Naive thymus-derived CD8-positive, alpha-beta T cell (primary cell): ENCODE measurements at regions not wholly inside any gene's neighbourhood (a gene's known extent, or its start where the extent isn't known, plus 50 kb on each side); places are given as distances from the start of the nearest gene placed in this dataset.
"Not testable (repeated sequence)": the region's sequence is repeated elsewhere in the genome, so short reads cannot be mapped to it uniquely, and the experiment has no call there.

Experiments used
- ATAC-seq, 2 donors: fragments of 150-1000 bp; cut with Tn5 transposase in 1 of 2; sonication (Bioruptor Pico), chemical (Tn5 transposase) in 1 of 2; 1 replicate in 1 of 2; 2 replicates in 1 of 2; pipeline ENCODE4 v1.10.0; 2021; ENCODE audit warnings: mild to moderate bottlenecking in 2 of 2, moderate library complexity in 2 of 2
- POLR2A ChIA-PET: fragments of 350-600 bp; sonication (Branson Sonifier 250); formaldehyde crosslinking; loops from one replicate; lab custom pipeline; 2021; ENCODE audit warnings: antibody characterized with exemption; lab: Charles Lee
- DNase-seq, 10 donors: peaks; one replicate each; pipeline versions ENCODE4 v3.0.0 to v3.0.0-alpha.2; 2020 to 2022
- H3K27ac Mint-ChIP-seq, 10 donors: one replicate each; pipeline ENCODE4 v1.8.0; 2020 to 2022; ENCODE audit warnings: mild to moderate bottlenecking in 10 of 10, mixed read lengths in 10 of 10, moderate library complexity in 4 of 10, inconsistent platforms in 1 of 10
- H3K27me3 Mint-ChIP-seq, 5 donors: one replicate each; pipeline ENCODE4 v1.8.0; 2021 to 2022; ENCODE audit warnings: mixed read lengths in 5 of 5
- H3K36me3 Mint-ChIP-seq, 3 donors: one replicate each; pipeline ENCODE4 v1.8.0; 2020 to 2022; ENCODE audit warnings: mixed read lengths in 3 of 3, mild to moderate bottlenecking in 2 of 3, inconsistent platforms in 1 of 3
- H3K4me1 Mint-ChIP-seq, 4 donors: one replicate each; pipeline ENCODE4 v1.8.0; 2021 to 2022; ENCODE audit warnings: mixed read lengths in 4 of 4
- H3K4me3 Mint-ChIP-seq, 10 donors: one replicate each; pipeline ENCODE4 v1.8.0; 2020 to 2022; ENCODE audit warnings: mild to moderate bottlenecking in 10 of 10, mixed read lengths in 10 of 10, moderate library complexity in 6 of 10, inconsistent platforms in 1 of 10
- H3K9me3 Mint-ChIP-seq, 9 donors: one replicate each; pipeline ENCODE4 v1.8.0; 2020 to 2022; ENCODE audit warnings: mixed read lengths in 9 of 9, mild to moderate bottlenecking in 3 of 9, inconsistent platforms in 1 of 9, moderate library complexity in 1 of 9

DNA sequence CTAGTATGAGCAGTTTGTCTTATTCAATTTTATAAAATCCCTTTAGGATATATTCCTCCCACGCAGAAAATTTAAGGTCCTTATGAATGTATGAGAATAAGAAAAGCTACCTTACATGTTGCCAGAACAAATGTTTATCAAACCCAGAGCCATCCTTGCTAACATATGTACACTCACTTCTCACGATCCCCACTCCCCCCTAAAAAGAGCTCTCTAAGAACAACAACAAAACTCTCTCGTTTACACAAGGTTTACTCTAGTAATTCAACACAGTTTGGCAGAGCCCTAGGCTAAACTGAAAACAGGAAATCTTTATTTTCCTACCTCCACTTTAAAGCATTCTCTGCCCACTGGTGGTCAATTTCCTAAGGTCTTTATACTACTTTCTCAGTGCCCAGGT lies 504.9 kb downstream of the ZEB2 start:
- ATAC-seq (no peak), DNase-seq (no peak)
- POLR2A ChIA-PET, result no interaction called here
- peaks cover 0 to 2% (median 0%) of the 10 kb centered on the region in 4 donors for H3K4me1 Mint-ChIP-seq
- no peak overlapping the region for H3K4me3 Mint-ChIP-seq
- peaks cover 0 to 2% (median 0%) of the 10 kb centered on the region in 3 donors for H3K36me3 Mint-ChIP-seq
- no peaks in the 10 kb centered on the region for H3K27me3 Mint-ChIP-seq
- no peak overlapping the region for H3K27ac Mint-ChIP-seq
- no peaks in the 10 kb centered on the region for H3K9me3 Mint-ChIP-seq

DNA sequence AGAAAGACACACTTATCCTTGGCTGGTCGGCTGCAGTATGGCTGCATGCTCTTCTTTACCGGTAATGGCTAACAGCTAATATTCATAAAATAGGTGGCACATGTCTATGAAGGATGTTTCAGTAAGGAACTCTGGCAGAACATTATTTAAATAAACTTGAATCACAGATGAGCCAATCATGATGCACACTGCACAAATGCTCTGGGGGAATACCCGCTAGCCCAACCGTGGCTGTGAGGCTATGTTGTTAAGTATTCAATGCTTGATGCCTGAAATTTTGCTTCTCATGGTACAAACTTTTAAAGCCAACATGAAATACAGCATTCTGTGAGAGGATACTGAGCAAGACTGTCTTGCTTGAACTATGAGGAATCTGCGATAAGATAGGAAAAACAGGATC lies 505.8 kb downstream of the ZEB2 start:
- no peak for ATAC-seq
- no peaks in the 10 kb centered on the region for H3K36me3 Mint-ChIP-seq
- H3K9me3 Mint-ChIP-seq, result no peaks in the 10 kb centered on the region
- no peak overlapping the region for H3K27ac Mint-ChIP-seq
- no peaks in the 10 kb centered on the region for H3K27me3 Mint-ChIP-seq
- POLR2A ChIA-PET, result no interaction called here
- no peak for DNase-seq
- no peak overlapping the region for H3K4me3 Mint-ChIP-seq
- H3K4me1 Mint-ChIP-seq, result peaks cover 0 to 2% (median 0%) of the 10 kb centered on the region in 4 donors

DNA sequence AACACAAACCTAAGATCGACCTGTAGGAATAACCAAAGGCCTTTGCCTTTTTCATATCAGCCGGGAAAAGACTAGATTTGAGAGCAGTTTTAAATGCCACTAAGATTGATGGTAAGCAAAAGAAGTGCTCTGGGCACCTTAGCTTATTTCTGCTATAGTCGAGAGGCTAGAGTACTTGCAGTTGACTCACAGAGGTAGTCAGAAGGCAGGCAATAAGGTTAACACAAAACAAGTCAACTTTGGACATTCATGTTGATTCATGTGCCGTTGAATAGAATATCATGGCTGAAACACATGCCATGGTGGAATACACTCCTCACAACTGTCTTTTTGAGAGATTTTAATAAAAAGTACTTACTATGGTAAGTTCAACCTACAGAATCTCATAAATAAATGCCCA lies 507.6 kb downstream of the ZEB2 start:
- Mint-ChIP-seq H3K4me1 (peaks cover 0 to 6% (median 0%) of the 10 kb centered on the region in 4 donors), H3K4me3 (no peak overlapping the region), H3K9me3 (no peaks in the 10 kb centered on the region), H3K27ac (no peak overlapping the region), H3K27me3 (no peaks in the 10 kb centered on the region), H3K36me3 (peaks cover 0 to 6% (median 2%) of the 10 kb centered on the region in 3 donors)
- ATAC-seq (no peak), DNase-seq (no peak)
- POLR2A ChIA-PET, result no interaction called here

DNA sequence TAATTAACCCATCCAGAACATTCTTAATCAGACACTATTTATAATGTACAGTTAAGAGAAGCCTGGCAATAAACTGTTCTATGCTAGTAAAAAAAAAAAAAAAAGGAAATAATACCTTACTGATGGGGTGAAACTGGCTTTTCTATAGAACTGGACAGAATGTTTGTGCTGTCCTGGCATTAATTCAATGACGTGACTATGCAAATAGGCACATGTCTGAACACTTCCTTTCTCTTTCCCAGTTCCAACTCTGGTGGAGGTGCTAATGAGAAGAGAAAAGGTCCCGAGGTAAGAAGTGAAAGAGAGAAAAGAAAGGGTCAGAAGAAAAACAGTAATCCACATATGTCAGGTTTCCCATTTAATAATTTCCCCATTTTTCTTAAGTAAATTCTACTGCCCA lies 508.4 kb downstream of the ZEB2 start:
- DNase-seq, result no peak
- POLR2A ChIA-PET, result no interaction called here
- Mint-ChIP-seq H3K27me3 (no peaks in the 10 kb centered on the region), H3K36me3 (peaks cover 0 to 14% (median 8%) of the 10 kb centered on the region in 3 donors), H3K27ac (no peak overlapping the region), H3K4me3 (no peak overlapping the region), H3K4me1 (peaks cover 0 to 6% (median 0%) of the 10 kb centered on the region in 4 donors), H3K9me3 (no peaks in the 10 kb centered on the region)
- ATAC-seq, result no peak

DNA sequence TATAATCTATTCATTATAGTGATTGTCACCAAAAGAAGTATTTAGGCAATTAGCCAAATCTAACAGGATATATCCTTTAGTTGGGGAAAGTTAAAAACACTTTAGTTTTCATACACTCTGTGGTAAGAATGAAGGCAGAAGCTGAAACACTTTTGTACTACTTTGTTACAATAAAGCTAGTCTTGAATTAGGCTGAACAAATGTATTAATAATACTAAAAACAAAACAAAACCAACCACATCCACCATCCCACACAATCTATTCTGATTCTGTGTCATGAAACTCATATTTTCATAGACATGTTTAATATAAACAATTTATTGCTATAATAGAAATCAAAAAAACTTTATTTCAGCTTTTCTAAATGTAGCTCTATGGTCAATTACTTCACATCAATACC lies 508.8 kb downstream of the ZEB2 start:
- Mint-ChIP-seq H3K4me3 (no peak overlapping the region), H3K36me3 (peaks cover 0 to 18% (median 12%) of the 10 kb centered on the region in 3 donors), H3K27ac (no peak overlapping the region), H3K4me1 (peaks cover 0 to 6% (median 0%) of the 10 kb centered on the region in 4 donors), H3K9me3 (no peaks in the 10 kb centered on the region), H3K27me3 (no peaks in the 10 kb centered on the region)
- no peak for DNase-seq
- POLR2A ChIA-PET, result no interaction called here
- ATAC-seq, result no peak

DNA sequence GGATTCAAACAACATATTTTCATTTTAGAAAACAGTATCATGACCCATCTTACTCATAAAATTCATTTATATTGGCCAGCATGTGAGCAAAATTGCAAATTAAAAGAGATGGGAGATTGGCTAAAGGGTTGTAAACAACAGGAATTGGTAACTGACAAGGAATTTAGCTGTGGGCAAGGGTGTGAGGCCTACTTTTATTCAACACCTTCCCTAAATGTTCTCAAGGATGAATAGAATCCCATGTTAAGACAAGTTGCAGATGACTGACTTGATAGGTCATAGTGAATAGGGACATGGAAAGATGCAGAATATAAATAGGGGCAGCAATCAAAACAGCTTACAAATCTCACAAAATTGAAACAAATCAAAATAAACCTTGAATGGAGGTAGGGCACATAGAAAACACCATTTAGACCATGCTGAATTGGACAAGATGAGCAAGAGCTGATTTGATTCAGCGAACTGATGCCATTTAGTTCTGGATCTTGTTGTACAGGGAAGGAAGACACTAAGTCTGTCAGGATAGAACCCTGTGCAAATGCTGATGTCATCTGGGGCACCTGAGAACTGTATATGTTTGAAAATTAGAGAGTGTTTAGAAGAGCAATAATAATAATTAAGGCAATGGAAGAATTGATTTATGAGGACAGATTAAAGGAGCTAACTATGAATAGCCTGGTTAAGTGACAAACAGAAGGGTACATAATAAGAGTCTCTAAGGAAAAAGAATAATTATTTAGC lies 509.7 kb downstream of the ZEB2 start:
- H3K27ac Mint-ChIP-seq, result no peak overlapping the region
- H3K27me3 Mint-ChIP-seq, result no peaks in the 10 kb centered on the region
- no peaks in the 10 kb centered on the region for H3K9me3 Mint-ChIP-seq
- H3K4me1 Mint-ChIP-seq, result peaks cover 0 to 6% (median 0%) of the 10 kb centered on the region in 4 donors
- ATAC-seq (no peak), DNase-seq (no peak)
- H3K4me3 Mint-ChIP-seq, result no peak overlapping the region
- POLR2A ChIA-PET, result no interaction called here
- peaks cover 0 to 23% (median 16%) of the 10 kb centered on the region in 3 donors for H3K36me3 Mint-ChIP-seq

DNA sequence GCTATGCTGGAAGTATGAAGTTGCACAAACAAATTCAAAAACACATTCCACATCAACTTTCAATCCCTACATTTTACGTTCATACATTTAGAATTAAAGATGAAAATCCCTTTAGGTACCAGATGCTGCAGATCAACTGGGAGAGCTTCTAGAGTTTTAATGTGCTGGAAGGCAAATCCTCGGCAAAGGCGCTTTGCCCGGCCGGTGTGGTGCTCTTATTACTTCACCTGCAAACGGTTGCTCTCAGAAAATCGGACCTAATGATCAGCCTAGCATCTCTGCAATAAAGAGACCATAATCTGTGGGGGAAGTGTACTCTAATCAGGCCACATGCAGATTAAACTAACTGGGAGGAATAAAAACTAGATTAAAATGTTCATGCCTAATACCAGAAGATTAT lies 513.8 kb downstream of the ZEB2 start:
- Mint-ChIP-seq H3K9me3 (no peaks in the 10 kb centered on the region), H3K27me3 (no peaks in the 10 kb centered on the region), H3K4me1 (peaks cover 0 to 4% (median 0%) of the 10 kb centered on the region in 4 donors), H3K4me3 (no peak overlapping the region), H3K27ac (no peak overlapping the region), H3K36me3 (peaks cover 0 to 25% (median 16%) of the 10 kb centered on the region in 3 donors)
- POLR2A ChIA-PET, result no interaction called here
- ATAC-seq (no peak), DNase-seq (no peak)

- Mint-ChIP-seq H3K27me3 (no peaks in the 10 kb centered on the region), H3K9me3 (no peaks in the 10 kb centered on the region), H3K4me1 (peaks cover 0 to 4% (median 0%) of the 10 kb centered on the region in 4 donors), H3K27ac (no peak overlapping the region), H3K4me3 (no peak overlapping the region), H3K36me3 (peaks cover 0 to 27% (median 16%) of the 10 kb centered on the region in 3 donors)
- ATAC-seq (no peak), DNase-seq (no peak)
- POLR2A ChIA-PET, result no interaction called here
These were observed 515.2 kb downstream of the ZEB2 start for GRCh38 chr2:144004742-144005141.

- Mint-ChIP-seq H3K27me3 (no peaks in the 10 kb centered on the region), H3K9me3 (no peaks in the 10 kb centered on the region), H3K4me3 (no peak overlapping the region), H3K27ac (no peak overlapping the region), H3K4me1 (peaks cover 0 to 3% (median 0%) of the 10 kb centered on the region in 4 donors), H3K36me3 (peaks cover 0 to 26% (median 16%) of the 10 kb centered on the region in 3 donors)
- POLR2A ChIA-PET, result no interaction called here
- DNase-seq, result no peak
- no peak for ATAC-seq
These were observed 516.4 kb downstream of the ZEB2 start for GRCh38 chr2:144003460-144004075.

DNA sequence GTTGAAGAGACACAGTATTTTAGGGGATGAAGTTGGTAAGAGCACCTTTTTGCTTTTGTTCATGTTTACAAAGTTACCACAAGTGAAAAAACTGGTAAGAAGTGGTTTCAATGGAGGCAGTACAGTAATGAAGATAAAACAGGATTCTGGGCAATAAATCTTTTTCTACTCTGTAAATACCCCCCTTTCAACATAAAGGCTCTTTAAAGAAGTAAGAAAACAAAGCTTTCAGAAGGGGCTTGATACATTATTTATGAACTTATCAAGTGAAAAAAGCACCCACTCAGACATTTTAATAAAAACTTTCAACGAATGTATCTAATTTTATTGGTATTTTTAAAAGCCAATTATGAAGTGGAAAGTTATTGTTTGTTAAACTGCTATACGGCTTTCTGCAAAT lies 522.9 kb downstream of the ZEB2 start:
- Mint-ChIP-seq H3K9me3 (peaks cover 0 to 2% (median 0%) of the 10 kb centered on the region in 9 donors), H3K36me3 (peaks cover 0 to 12% (median 0%) of the 10 kb centered on the region in 3 donors), H3K4me1 (no peaks in the 10 kb centered on the region), H3K4me3 (no peak overlapping the region), H3K27ac (no peak overlapping the region), H3K27me3 (no peaks in the 10 kb centered on the region)
- ATAC-seq, result no peak
- no peak for DNase-seq
- POLR2A ChIA-PET, result no interaction called here

- Mint-ChIP-seq H3K4me1 (no peaks in the 10 kb centered on the region), H3K27me3 (no peaks in the 10 kb centered on the region), H3K9me3 (peaks cover 0 to 12% (median 2%) of the 10 kb centered on the region in 9 donors), H3K27ac (no peak overlapping the region), H3K4me3 (no peak overlapping the region), H3K36me3 (peaks cover 0 to 12% (median 6%) of the 10 kb centered on the region in 3 donors)
- POLR2A ChIA-PET, result no interaction called here
- no peak for ATAC-seq
- no peak for DNase-seq
These were observed 525.0 kb downstream of the ZEB2 start for GRCh38 chr2:143994961-143995360.

DNA sequence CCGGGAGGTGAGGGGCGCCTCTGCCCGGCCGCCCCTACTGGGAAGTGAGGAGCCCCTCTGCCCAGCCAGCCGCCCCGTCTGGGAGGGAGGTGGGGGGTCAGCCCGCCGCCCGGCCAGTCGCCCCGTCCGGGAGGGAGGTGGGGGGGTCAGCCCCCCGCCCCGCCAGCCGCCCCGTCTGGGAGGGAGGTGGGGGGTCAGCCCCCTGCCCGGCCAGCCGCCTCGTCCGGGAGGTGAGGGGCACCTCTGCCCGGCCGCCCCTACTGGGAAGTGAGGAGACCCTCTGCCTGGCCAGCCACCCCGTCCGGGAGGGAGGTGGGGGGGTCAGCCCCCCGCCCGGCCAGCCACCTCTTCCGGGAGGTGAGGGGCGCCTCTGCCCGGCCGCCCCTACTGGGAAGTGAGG lies 528.3 kb downstream of the ZEB2 start:
- peaks cover 0 to 19% (median 6%) of the 10 kb centered on the region in 3 donors for H3K36me3 Mint-ChIP-seq
- H3K4me1 Mint-ChIP-seq, POLR2A ChIA-PET, H3K27me3 Mint-ChIP-seq, H3K27ac Mint-ChIP-seq, ATAC-seq, DNase-seq, H3K4me3 Mint-ChIP-seq: not testable (repeated sequence)
- H3K9me3 Mint-ChIP-seq, result peaks cover 0 to 12% (median 2%) of the 10 kb centered on the region in 9 donors

DNA sequence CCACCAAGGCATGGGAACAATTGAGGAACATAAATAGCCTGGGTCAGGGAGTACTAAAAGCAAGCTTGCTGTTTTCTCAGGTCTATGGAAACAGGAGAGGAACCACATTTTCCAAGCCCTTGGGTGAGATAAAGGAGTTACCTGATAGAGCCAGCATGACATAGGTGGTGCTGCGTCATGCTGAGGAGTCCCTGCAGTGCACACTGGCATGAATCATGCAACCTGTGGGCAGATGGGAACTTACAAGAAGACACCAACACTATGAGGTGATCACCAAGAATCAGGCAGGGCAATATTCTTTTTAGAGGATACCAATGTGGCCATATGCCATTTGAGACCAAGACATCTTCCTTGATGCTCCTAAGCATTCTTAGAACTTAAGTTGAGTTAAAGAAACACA lies 531.8 kb downstream of the ZEB2 start:
- H3K27me3 Mint-ChIP-seq, result no peaks in the 10 kb centered on the region
- H3K9me3 Mint-ChIP-seq, result peaks cover 0 to 12% (median 2%) of the 10 kb centered on the region in 9 donors
- no peaks in the 10 kb centered on the region for H3K4me1 Mint-ChIP-seq
- DNase-seq, result no peak
- POLR2A ChIA-PET, result no interaction called here
- no peak for ATAC-seq
- peaks cover 0 to 14% (median 10%) of the 10 kb centered on the region in 3 donors for H3K36me3 Mint-ChIP-seq
- no peak overlapping the region for H3K4me3 Mint-ChIP-seq
- H3K27ac Mint-ChIP-seq, result no peak overlapping the region
